ENCODE measurements at regions not wholly inside any gene's neighbourhood (a gene's known extent, or its start where the extent isn't known, plus 50 kb on each side); places are given as distances from the start of the nearest gene placed in this dataset.

DNA sequence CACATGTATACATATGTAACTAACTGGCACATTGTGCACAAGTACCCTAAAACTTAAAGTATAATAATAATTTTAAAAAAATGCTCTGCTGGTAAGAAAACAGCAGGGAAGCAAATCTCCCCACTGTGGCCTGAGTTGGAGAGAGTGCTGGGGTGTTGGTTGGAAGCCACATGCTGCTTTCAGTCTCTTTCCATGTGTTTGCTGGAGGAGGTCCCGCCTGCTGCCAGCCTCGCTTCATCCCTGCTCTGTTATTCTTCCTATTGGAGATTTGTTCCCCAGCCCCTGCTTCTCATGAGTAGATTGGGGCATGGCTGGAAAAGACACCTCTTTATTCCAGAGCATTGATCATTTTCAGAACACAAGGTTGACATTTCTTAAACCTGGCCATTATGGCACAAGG lies 230.5 kb downstream of the FGF9 start:
- H2AFZ ChIP-seq (ENCODE audit: low read length) = no peak overlapping the region
- H3K9me2 ChIP-seq (ENCODE audit: low read depth, low read length) = no peaks in the 10 kb centered on the region

DNA sequence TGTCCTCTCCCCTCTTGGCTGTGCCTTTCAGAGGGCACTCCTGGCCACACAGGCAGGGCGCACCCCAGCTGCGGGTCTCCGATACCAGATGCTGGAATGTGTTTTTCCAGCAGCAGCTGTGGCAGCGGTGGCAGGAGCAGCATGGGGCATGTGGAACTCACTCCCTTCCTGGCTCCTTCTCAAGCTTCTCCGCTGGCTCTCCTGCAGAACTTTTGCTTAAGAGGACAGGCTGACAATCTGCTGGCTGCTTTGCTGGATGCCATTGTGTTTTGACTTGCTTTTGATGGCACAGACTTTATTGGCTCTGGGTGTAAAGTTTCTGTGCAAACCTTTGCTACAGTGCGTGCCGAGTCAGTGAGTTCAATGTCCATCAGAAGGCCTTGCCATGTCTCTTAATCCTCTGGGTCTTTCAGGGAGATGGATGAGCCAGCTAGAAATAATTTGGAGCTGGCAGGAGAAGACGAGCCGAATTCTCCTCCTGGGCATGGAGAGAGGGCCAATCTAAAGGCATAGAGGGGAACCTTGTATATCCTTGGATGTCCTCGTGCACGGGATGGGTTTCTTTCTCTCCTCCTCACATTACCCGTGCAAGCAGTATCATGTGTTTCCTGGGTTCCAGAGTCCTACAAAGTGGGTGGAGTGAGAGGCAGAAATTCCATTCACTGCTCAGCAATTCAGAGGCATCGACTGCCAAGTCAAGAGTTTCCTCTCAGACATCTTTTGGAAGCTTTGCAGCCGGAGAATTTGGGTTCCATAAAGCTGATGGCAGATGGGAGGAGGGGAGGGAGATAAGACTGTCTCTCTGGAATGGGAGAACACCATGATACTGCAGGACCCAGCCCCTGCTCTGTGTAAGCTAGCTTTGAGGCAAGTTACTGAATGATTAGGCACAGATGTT lies 231.2 kb downstream of the FGF9 start:
- no peak overlapping the region for H3K9ac ChIP-seq (ENCODE audit: low read length)
- H3K9me3 ChIP-seq (ENCODE audit: low read length) = no peaks in the 10 kb centered on the region
- no peak overlapping the region for H3K27ac ChIP-seq (ENCODE audit: low read depth, low read length, poor library complexity, severe bottlenecking)
- H3K27me3 ChIP-seq (ENCODE audit: insufficient read depth, low read length) = peaks cover 7% of the 10 kb centered on the region; the same call in 1 of the 2 replicates
- H3K9me2 ChIP-seq (ENCODE audit: low read depth, low read length) = no peaks in the 10 kb centered on the region
- no peak overlapping the region for H3K4me3 ChIP-seq (ENCODE audit: low read depth, low read length, poor library complexity, severe bottlenecking)
- no peaks in the 10 kb centered on the region for H3K4me1 ChIP-seq (ENCODE audit: insufficient read depth, low read length, severe bottlenecking)
- H3K79me2 ChIP-seq (ENCODE audit: insufficient read depth, low read length) = no peaks in the 10 kb centered on the region
- H3F3A ChIP-seq (ENCODE audit: insufficient read depth, low read length) = no peaks in the 10 kb centered on the region
- H4K20me1 ChIP-seq (ENCODE audit: insufficient read depth, low read length) = no peaks in the 10 kb centered on the region
- TF ChIP-seq, protein P1, sequence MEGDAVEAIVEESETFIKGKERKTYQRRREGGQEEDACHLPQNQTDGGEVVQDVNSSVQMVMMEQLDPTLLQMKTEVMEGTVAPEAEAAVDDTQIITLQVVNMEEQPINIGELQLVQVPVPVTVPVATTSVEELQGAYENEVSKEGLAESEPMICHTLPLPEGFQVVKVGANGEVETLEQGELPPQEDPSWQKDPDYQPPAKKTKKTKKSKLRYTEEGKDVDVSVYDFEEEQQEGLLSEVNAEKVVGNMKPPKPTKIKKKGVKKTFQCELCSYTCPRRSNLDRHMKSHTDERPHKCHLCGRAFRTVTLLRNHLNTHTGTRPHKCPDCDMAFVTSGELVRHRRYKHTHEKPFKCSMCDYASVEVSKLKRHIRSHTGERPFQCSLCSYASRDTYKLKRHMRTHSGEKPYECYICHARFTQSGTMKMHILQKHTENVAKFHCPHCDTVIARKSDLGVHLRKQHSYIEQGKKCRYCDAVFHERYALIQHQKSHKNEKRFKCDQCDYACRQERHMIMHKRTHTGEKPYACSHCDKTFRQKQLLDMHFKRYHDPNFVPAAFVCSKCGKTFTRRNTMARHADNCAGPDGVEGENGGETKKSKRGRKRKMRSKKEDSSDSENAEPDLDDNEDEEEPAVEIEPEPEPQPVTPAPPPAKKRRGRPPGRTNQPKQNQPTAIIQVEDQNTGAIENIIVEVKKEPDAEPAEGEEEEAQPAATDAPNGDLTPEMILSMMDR (IDR thresholded peaks at IDR 0.05; ENCODE audit: low read length) = no peak
- no peak for TF ChIP-seq EZH2 (IDR thresholded peaks at IDR 0.05; ENCODE audit: borderline replicate concordance, low read length)
- no peak overlapping the region for H3K4me2 ChIP-seq (ENCODE audit: low read length)
- no peaks in the 10 kb centered on the region for H3K36me3 ChIP-seq (ENCODE audit: insufficient read depth, low read length)
- H2AFZ ChIP-seq (ENCODE audit: low read length) = no peak overlapping the region

More for the DNA sequence above, 230.5 kb downstream of the FGF9 start:
- no peaks in the 10 kb centered on the region for H3K4me1 ChIP-seq (ENCODE audit: insufficient read depth, low read length, severe bottlenecking)
- H3K9me3 ChIP-seq (ENCODE audit: low read length) = no peaks in the 10 kb centered on the region
- H3K79me2 ChIP-seq (ENCODE audit: insufficient read depth, low read length) = no peaks in the 10 kb centered on the region
- H3F3A ChIP-seq (ENCODE audit: insufficient read depth, low read length) = no peaks in the 10 kb centered on the region
- H3K36me3 ChIP-seq (ENCODE audit: insufficient read depth, low read length) = no peaks in the 10 kb centered on the region
- no peak overlapping the region for H3K4me2 ChIP-seq (ENCODE audit: low read length)
- H3K27ac ChIP-seq (ENCODE audit: low read depth, low read length, poor library complexity, severe bottlenecking) = no peak overlapping the region
- H3K4me3 ChIP-seq (ENCODE audit: low read depth, low read length, poor library complexity, severe bottlenecking) = no peak overlapping the region
- no peak overlapping the region for H3K9ac ChIP-seq (ENCODE audit: low read length)
- no peaks in the 10 kb centered on the region for H4K20me1 ChIP-seq (ENCODE audit: insufficient read depth, low read length)
- peaks cover 7% of the 10 kb centered on the region; the same call in 1 of the 2 replicates for H3K27me3 ChIP-seq (ENCODE audit: insufficient read depth, low read length)
- TF ChIP-seq, protein P1 (IDR thresholded peaks at IDR 0.05; ENCODE audit: low read length) = no peak
- no peak for TF ChIP-seq EZH2 (IDR thresholded peaks at IDR 0.05; ENCODE audit: borderline replicate concordance, low read length)

DNA sequence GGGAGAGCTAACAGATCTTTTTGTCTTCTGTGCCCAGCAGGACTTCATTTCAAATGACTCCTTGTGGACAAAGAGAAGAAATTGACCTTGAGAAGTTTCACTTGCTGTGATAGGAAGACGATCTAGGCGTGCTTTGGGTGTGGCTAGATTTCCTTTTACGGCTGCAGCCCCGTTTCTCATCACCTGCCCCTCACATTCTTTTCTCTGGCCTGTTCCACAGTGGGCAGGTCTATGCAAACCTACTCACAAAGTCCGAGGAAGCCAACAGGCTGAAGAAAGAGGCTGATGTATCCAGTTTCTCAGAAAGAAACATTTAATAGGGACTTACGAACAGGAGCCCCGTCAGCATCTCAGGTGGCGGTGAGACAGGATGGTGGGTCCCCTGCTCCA lies 231.8 kb downstream of the FGF9 start:
- TF ChIP-seq, protein P1 (IDR thresholded peaks at IDR 0.05; ENCODE audit: low read length) = no peak
- TF ChIP-seq EZH2 (IDR thresholded peaks at IDR 0.05; ENCODE audit: borderline replicate concordance, low read length) = no peak
- Histone ChIP-seq H3K27me3 (ENCODE audit: insufficient read depth, low read length) (peaks cover 7% of the 10 kb centered on the region; the same call in 1 of the 2 replicates), H2AFZ (ENCODE audit: low read length) (no peak overlapping the region), H3K4me1 (ENCODE audit: insufficient read depth, low read length, severe bottlenecking) (no peaks in the 10 kb centered on the region), H3K9ac (ENCODE audit: low read length) (no peak overlapping the region), H3K36me3 (ENCODE audit: insufficient read depth, low read length) (no peaks in the 10 kb centered on the region), H3K9me2 (ENCODE audit: low read depth, low read length) (no peaks in the 10 kb centered on the region), H3K27ac (ENCODE audit: low read depth, low read length, poor library complexity, severe bottlenecking) (no peak overlapping the region), H3F3A (ENCODE audit: insufficient read depth, low read length) (no peaks in the 10 kb centered on the region), H3K4me2 (ENCODE audit: low read length) (no peak overlapping the region), H4K20me1 (ENCODE audit: insufficient read depth, low read length) (no peaks in the 10 kb centered on the region), H3K9me3 (ENCODE audit: low read length) (no peaks in the 10 kb centered on the region), H3K4me3 (ENCODE audit: low read depth, low read length, poor library complexity, severe bottlenecking) (no peak overlapping the region), H3K79me2 (ENCODE audit: insufficient read depth, low read length) (no peaks in the 10 kb centered on the region)
